Jurkat, Clone E6-1 (cell line): ENCODE measurements at regions not wholly inside any gene's neighbourhood (a gene's known extent, or its start where the extent isn't known, plus 50 kb on each side); places are given as distances from the start of the nearest gene placed in this dataset.
"Not testable (repeated sequence)": the region's sequence is repeated elsewhere in the genome, so short reads cannot be mapped to it uniquely, and the experiment has no call there.

ENCODE experiments used
- DNase-seq: peaks from one replicate; pipeline ENCODE4 v3.0.0-alpha.2; 2011; ENCODE audit warnings: low read depth, low spot score
- H3K4me3 ChIP-seq: 2 replicates; pipeline ENCODE4 v1.5.1; 2011; ENCODE audit warnings: mild to moderate bottlenecking, low read length, control low read depth, moderate library complexity

- DNase-seq, H3K4me3 ChIP-seq: not testable (repeated sequence)
Measured at GRCh38 chr6:135688476-135688875, 163.0 kb upstream of the PDE7B start.

GRCh38 chr6:135692426-135692825, 159.1 kb upstream of the PDE7B start:
- no peak overlapping the region for H3K4me3 ChIP-seq
- DNase-seq: no peak

DNA sequence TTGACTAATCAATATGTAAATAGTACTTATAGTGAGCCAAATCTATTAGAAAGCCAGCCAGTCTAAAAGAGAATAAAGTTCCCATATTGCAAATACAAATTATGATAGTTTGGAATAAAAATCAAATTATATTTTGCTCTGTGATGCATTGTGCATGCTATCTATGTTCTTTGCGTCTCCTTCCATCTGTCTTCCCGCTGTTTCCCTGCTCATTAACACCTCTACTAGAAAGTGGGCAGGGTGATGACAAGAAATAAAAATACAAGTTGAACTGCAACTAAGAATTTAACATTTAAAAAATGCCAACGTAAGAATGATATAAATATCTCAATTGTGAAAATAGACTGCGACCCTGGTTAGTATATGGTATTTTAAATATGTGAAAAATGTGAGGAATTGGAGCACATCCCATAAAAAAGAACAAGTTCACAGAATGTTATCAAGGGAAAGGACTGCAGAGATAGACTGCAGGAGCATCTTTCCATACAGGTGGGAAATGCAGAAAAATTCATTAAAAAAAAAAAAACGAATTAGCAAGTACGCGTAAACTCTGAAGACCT, 157.6 kb upstream of the PDE7B start:
- no peak for DNase-seq
- no peak overlapping the region for H3K4me3 ChIP-seq

- DNase-seq: no peak
- no peak overlapping the region for H3K4me3 ChIP-seq
Measured at GRCh38 chr6:135699705-135700104, 151.8 kb upstream of the PDE7B start.

GRCh38 chr6:135701426-135701825, 150.1 kb upstream of the PDE7B start:
- no peak overlapping the region for H3K4me3 ChIP-seq
- no peak for DNase-seq

- no peak overlapping the region for H3K4me3 ChIP-seq
- no peak for DNase-seq
Measured at GRCh38 chr6:135703007-135703406, 148.5 kb upstream of the PDE7B start.

DNA sequence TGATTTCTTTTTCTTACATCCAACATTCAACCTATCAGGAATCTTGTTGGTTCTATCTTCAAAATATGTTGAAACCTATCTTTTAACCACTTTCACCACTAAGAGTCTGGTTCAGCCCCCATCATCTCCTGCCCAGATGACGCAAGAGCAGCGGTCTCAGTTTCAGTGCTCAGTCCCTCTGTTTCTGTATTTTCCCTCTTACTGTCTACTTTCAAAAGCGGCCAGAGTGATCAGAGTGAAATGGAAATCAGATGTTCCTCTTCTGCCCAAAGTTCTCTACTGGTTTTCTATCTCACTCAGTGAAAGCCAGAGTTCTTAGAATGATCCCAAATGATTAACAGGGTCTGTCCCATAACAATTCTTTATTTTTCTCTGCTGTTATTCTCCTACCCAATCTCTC, 147.9 kb upstream of the PDE7B start:
- no peak for DNase-seq
- H3K4me3 ChIP-seq: no peak overlapping the region

DNA sequence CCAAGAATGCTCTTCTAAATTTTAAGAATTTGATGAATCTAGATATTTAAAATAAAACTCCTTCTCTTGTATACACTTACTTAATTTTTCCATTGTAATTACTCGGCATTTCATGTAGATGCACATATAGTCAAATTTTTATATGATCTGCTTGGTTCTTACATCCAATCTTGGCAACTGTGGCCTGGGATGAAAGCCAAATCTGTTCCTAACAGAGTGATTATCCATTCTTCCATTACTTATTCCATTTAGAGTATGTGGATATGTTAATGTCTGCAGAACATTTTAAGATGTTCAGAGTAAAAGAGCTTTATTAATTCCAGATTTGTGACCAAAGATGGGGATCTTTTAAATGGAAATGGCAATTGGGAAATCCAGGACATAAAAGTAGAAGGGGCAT, 144.1 kb upstream of the PDE7B start:
- no peak overlapping the region for H3K4me3 ChIP-seq
- DNase-seq: no peak

DNA sequence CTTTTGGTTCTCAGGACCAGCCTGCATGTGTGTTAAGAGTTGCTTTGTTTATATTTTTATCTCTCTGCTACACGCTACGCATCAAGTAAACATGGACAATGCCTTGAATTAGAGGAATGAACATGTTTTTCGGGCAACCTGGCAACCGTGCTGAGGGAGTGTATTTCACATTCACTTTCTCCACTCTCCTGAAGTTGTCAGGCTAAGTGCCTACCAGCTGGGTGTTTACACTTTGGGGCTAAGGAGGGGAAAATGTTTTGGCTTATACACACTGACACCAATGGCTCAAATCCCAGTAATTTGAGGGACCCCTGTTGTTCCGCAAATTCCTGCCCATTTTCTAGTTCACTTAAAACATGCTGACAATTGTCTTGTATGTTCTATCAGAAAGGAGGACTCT, 141.5 kb upstream of the PDE7B start:
- no peak for DNase-seq
- no peak overlapping the region for H3K4me3 ChIP-seq

GRCh38 chr6:135722190-135722589, 129.3 kb upstream of the PDE7B start:
- no peak for DNase-seq

GRCh38 chr6:135722679-135723078, 128.8 kb upstream of the PDE7B start:
- no peak overlapping the region for H3K4me3 ChIP-seq
- DNase-seq: no peak

More at GRCh38 chr6:135722190-135722589, 129.3 kb upstream of the PDE7B start:
- no peak overlapping the region for H3K4me3 ChIP-seq

GRCh38 chr6:135728589-135728988, 122.9 kb upstream of the PDE7B start:
- H3K4me3 ChIP-seq: no peak overlapping the region
- DNase-seq: no peak

GRCh38 chr6:135731116-135731515, 120.4 kb upstream of the PDE7B start:
- no peak for DNase-seq
- no peak overlapping the region for H3K4me3 ChIP-seq

DNA sequence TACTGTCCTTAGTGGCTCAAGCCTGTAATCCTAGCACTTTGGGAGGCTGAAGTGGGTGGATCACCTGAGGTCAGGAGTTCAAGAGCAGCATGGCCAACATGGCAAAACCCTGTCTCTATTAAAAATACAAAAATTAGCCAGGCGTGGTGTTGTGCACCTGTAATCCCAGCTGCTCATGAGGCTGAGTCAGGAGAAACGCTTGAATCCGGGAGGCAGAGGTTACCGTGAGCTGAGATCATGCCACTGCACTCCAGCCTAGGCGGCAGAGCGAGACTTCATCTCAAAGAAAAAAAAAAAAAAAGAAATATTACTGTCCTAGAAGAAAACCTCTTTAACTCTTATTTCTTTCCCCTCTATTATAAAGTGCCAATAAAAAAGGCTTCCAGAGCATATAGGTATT, 115.2 kb upstream of the PDE7B start:
- H3K4me3 ChIP-seq, DNase-seq: not testable (repeated sequence)

DNA sequence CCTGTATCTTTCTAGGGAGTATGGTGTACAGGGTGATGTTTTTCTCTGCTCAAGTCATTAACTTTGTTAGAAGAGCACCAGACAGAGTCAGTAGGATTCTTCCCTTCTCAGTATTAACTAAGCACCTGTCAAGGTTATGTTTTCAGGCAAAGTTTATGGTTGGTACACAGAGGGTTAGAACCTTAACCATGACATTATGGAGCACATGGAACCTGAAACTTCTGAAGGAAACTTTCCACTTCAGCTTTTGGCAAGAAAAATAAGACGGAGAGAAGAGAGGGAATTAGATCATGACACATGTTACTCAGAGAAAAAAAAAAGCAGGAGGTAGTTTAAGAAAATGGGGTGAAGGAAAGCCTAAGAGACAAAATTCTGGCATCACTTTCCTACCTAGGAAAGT, 112.9 kb upstream of the PDE7B start:
- DNase-seq: no peak
- no peak overlapping the region for H3K4me3 ChIP-seq

DNA sequence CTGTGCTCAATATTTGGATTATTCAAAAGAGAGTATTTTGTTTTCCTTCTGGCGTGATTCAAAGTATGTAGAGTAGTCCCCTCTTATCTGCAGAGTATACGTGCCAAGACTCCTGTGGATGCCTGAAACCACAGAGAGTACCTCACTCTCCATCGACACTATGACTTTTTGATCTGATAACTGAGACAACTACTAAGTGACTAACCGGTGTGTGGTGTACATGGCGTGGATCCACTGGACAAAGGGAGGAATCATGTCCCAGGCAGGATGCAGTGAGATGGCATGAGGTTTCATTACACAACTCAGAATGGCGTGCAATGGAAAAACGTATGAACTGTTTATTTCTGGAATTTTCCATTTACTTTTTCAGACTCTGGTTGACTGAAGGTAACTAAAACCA, 112.2 kb upstream of the PDE7B start:
- no peak for DNase-seq
- no peak overlapping the region for H3K4me3 ChIP-seq

- H3K4me3 ChIP-seq: no peak overlapping the region
- no peak for DNase-seq
Measured at GRCh38 chr6:135740580-135740979, 110.9 kb upstream of the PDE7B start.

DNA sequence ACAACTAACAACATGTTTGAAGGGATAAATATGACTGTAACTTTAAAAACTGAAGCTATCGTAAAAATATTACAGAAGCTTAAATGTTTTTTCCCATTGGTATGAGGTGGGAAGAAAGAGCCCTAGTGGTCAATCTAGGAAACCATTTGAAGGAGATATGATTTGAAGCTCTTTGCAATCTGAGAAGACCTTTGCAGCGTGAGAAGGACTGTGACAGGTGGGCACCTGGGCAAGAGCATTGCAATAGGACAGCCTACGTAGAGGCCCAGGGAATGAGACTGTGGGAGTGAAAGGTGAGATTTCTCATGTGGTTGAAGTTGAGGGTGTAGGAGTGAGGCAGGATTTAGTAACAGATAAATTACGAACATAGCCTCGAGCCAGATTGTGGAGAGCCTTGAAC, 108.0 kb upstream of the PDE7B start:
- DNase-seq: no peak
- no peak overlapping the region for H3K4me3 ChIP-seq

GRCh38 chr6:135748189-135748588, 103.3 kb upstream of the PDE7B start:
- no peak for DNase-seq
- no peak overlapping the region for H3K4me3 ChIP-seq

DNA sequence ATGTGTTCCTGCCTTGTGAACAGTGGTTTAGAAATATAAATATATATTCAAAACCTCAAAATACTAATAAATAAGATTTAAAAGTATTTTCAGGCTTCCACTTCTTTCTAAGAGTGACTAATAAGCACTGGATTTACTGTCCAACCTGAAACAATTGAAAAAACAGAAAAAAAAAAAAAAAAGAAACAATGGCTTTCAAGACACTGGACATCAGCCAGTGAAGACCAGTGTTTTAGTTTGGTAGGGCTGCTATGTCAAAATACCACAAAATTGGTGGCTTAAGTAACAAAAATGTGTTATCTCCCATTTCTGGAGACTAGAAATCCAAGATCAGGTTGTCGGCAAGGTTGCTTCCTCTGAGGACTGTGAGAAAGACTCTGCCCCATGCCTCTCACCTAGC, 101.4 kb upstream of the PDE7B start:
- DNase-seq: no peak
- no peak overlapping the region for H3K4me3 ChIP-seq

- DNase-seq: no peak
- no peak overlapping the region for H3K4me3 ChIP-seq
Measured at GRCh38 chr6:135753196-135753595, 98.3 kb upstream of the PDE7B start.

DNA sequence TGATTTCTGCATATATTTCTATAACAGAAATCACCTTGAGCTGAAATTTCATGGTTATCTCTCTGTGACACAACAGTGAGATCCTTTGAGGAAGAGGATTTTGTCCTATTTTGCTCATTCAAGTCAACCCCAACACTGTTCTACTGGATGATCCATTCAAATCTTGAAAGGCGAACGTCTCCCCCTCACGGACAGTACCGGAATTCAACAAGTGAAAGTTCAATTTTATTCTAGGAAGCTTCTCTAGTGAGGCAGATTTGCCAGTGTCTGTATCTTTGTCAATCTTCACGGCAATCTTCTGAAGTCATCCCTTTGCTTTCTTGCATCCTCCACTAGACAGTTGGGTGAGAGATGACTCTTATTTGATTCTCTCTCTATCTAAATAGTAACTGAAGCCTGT, 91.7 kb upstream of the PDE7B start:
- DNase-seq: no peak
- H3K4me3 ChIP-seq: no peak overlapping the region
